Upper lobe of left lung (tissue), 4 donors: ENCODE measurements at regions not wholly inside any gene's neighbourhood (a gene's known extent, or its start where the extent isn't known, plus 50 kb on each side); places are given as distances from the start of the nearest gene placed in this dataset.

Source experiments
- POLR2A ChIP-seq, 4 donors: fragments of 450-650 bp; IDR thresholded peaks; one replicate each; pipeline ENCODE4 v1.5.1; 2016 to 2017; ENCODE audit warnings: antibody characterized with exemption in 4 of 4, mild to moderate bottlenecking in 2 of 4
- TF ChIP-seq, protein P1 (sequence below), 6 experiments: fragments of 450-650 bp in 4 of 6; fragments of 200-600 bp in 2 of 6; sonication (generic) in 2 of 6; IDR thresholded peaks; one replicate each; pipeline ENCODE4 v1.5.1; 2016 to 2019; ENCODE audit warnings: antibody characterized with exemption in 6 of 6

DNA sequence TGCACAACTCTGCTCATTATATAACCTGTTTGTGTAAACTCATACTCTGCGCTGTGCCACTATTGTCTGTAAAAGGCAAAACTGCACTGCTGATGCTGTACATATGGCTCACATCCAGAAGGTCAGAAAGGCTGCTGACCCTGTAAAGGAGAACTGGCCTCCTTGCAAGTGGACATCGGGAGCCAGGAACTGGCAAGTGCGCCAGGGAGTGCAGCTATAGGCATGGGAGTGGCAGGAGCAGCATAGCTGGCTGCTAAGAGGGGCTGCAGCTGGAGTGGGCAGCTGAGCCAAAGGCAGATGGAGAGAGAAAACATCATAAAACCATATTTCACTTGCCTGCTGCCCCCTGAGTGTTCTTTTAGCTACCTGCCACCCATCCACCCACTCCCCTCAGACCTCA, 2183.4 kb upstream of the ACO1 start:
- TF ChIP-seq, protein P1, sequence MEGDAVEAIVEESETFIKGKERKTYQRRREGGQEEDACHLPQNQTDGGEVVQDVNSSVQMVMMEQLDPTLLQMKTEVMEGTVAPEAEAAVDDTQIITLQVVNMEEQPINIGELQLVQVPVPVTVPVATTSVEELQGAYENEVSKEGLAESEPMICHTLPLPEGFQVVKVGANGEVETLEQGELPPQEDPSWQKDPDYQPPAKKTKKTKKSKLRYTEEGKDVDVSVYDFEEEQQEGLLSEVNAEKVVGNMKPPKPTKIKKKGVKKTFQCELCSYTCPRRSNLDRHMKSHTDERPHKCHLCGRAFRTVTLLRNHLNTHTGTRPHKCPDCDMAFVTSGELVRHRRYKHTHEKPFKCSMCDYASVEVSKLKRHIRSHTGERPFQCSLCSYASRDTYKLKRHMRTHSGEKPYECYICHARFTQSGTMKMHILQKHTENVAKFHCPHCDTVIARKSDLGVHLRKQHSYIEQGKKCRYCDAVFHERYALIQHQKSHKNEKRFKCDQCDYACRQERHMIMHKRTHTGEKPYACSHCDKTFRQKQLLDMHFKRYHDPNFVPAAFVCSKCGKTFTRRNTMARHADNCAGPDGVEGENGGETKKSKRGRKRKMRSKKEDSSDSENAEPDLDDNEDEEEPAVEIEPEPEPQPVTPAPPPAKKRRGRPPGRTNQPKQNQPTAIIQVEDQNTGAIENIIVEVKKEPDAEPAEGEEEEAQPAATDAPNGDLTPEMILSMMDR (IDR thresholded peaks at IDR 0.05), result no peak
- TF ChIP-seq POLR2A (IDR thresholded peaks at IDR 0.05), result no peak
